MCF 10A (cell line): ENCODE measurements at regions not wholly inside any gene's neighbourhood (a gene's known extent, or its start where the extent isn't known, plus 50 kb on each side); places are given as distances from the start of the nearest gene placed in this dataset.

Experiments used
- BruUV-seq: library from RNA; stranded (reverse); fragments of 400-500 nt; replicated peaks from 2 replicates; lab custom pipeline; 2021; lab: Mats Ljungman, UMichigan
- CTCF ChIA-PET: fragments of 300-600 bp; sonication (Branson Sonifier 250); formaldehyde crosslinking; extraction: SDS; loops from one replicate; lab custom pipeline; 2021; ENCODE audit warnings: antibody characterized with exemption, inconsistent platforms; lab: Yijun Ruan, JAX
- POLR2A ChIA-PET: fragments of 300-600, 350-650 bp; sonication (Branson Sonifier 250); formaldehyde crosslinking; extraction: SDS; loops from one replicate; lab custom pipeline; 2020; ENCODE audit warnings: antibody characterized with exemption, inconsistent platforms; lab: Yijun Ruan, JAX
- DNase-seq: peaks from one replicate; pipeline ENCODE4 v3.0.0-alpha.2; 2018; ENCODE audit not compliant: unreplicated experiment
- H3K27ac Mint-ChIP-seq: one replicate; pipeline ENCODE4 v1.8.0; 2022; ENCODE audit warnings: mild to moderate bottlenecking, low read depth, mixed read lengths; ENCODE audit not compliant: unreplicated experiment
- H3K27me3 Mint-ChIP-seq: one replicate; pipeline ENCODE4 v1.8.0; 2022; ENCODE audit warnings: mixed read lengths; ENCODE audit not compliant: insufficient read depth, unreplicated experiment
- H3K36me3 Mint-ChIP-seq: one replicate; pipeline ENCODE4 v1.8.0; 2022; ENCODE audit warnings: mild to moderate bottlenecking, moderate library complexity, mixed read lengths; ENCODE audit not compliant: insufficient read depth, unreplicated experiment
- H3K4me1 Mint-ChIP-seq: one replicate; pipeline ENCODE4 v1.8.0; 2022; ENCODE audit warnings: mixed read lengths; ENCODE audit not compliant: insufficient read depth, unreplicated experiment
- H3K4me3 Mint-ChIP-seq: one replicate; pipeline ENCODE4 v1.8.0; 2022; ENCODE audit warnings: mild to moderate bottlenecking, moderate library complexity, mixed read lengths; ENCODE audit not compliant: unreplicated experiment
- H3K9me3 Mint-ChIP-seq: one replicate; pipeline ENCODE4 v1.8.0; 2022; ENCODE audit warnings: mixed read lengths; ENCODE audit not compliant: unreplicated experiment
- intact Hi-C: fragments of 100-400 bp; cut with micrococcal nuclease; formaldehyde crosslinking; loops from 2 replicates; pipeline ENCODE4 v1.14.1; 2022
- TF ChIP-seq, protein P1 (sequence below): fragments of 200-600 bp; IDR thresholded peaks from one replicate; pipeline ENCODE4 v1.8.0; 2022; ENCODE audit warnings: antibody characterized with exemption, mild to moderate bottlenecking; ENCODE audit not compliant: unreplicated experiment

DNA sequence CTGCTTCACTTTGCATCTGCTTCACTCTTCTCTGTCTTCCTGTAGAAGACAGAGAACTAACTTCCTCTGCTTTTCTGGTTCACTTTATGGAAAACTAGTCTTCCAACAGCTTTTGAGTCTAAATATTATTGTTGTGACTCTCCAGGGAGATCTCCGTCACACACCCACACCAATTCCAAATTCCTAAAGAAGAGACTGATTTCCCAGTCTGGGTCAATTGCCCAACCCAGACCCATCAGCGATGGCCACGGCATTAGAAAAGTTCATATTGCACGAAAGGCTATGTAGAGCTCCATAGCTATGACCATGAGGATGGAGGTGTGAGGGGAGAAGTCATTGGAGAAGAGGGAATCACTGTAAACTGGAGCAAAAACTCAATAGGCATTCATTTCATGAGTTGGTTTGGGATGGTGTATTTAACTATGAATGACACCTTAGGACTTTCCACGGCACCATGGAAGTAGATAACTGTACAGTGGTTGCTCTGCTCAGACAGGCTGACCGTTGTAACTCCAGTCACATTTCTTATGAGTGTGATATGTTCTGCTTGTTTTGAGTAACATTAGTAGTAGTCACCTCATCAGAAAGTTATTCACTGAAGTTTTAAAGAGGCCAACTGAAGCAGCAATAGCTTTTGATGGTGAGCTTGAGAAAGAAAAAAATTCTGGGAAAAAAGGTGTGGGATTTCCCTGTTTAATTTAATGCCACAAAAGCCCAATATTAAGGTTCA lies 78.1 kb upstream of the MAMDC2 start:
- Mint-ChIP-seq H3K27me3 (no peaks in the 10 kb centered on the region), H3K4me3 (no peak overlapping the region), H3K27ac (no peak overlapping the region), H3K36me3 (no peaks in the 10 kb centered on the region), H3K9me3 (no peaks in the 10 kb centered on the region), H3K4me1 (peaks cover 13% of the 10 kb centered on the region)
- ChIA-PET CTCF (interaction anchor here (0.6 to 21.2 kb wide), 4 partner anchors 17 to 156 kb away, joined by 3 to 684 read pairs (median 3); no protein-coding TSS in a partner anchor), POLR2A (interaction anchor here (1.2 kb wide), 1 partner anchor 10 kb away, joined by 5 read pairs; no protein-coding TSS in a partner anchor)
- no TSS peak for BruUV-seq
- intact Hi-C loops = no loop called here
- DNase-seq = no peak
- TF ChIP-seq, protein P1, sequence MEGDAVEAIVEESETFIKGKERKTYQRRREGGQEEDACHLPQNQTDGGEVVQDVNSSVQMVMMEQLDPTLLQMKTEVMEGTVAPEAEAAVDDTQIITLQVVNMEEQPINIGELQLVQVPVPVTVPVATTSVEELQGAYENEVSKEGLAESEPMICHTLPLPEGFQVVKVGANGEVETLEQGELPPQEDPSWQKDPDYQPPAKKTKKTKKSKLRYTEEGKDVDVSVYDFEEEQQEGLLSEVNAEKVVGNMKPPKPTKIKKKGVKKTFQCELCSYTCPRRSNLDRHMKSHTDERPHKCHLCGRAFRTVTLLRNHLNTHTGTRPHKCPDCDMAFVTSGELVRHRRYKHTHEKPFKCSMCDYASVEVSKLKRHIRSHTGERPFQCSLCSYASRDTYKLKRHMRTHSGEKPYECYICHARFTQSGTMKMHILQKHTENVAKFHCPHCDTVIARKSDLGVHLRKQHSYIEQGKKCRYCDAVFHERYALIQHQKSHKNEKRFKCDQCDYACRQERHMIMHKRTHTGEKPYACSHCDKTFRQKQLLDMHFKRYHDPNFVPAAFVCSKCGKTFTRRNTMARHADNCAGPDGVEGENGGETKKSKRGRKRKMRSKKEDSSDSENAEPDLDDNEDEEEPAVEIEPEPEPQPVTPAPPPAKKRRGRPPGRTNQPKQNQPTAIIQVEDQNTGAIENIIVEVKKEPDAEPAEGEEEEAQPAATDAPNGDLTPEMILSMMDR = no peak

DNA sequence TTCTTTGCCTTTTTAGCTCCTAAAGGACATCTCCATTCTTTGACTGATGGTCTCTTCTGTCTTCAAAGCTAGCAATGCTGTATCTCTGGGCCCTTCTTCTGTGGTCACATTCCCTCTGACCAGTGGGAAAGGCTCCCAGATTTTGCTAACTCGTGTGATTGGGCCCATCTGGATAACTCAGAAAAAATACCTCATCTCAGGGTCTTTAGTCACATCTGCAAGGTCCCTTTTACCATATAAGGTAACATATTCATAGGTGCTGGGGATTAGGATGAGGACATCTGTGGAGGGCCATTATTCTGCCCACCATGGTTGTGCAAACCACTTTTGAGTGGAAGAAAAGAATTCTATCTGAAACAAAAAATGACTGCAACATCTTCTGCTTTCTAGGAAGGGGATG lies 76.3 kb upstream of the MAMDC2 start:
- DNase-seq = no peak
- H3K9me3 Mint-ChIP-seq = no peaks in the 10 kb centered on the region
- H3K4me3 Mint-ChIP-seq = no peak overlapping the region
- ChIA-PET CTCF (interaction anchor here (21.2 kb wide), 1 partner anchor 144 kb away, joined by 684 read pairs; no protein-coding TSS in a partner anchor), POLR2A (no interaction called here)
- peaks cover 6% of the 10 kb centered on the region for H3K4me1 Mint-ChIP-seq
- intact Hi-C loops = no loop called here
- H3K27me3 Mint-ChIP-seq = no peaks in the 10 kb centered on the region
- no peaks in the 10 kb centered on the region for H3K36me3 Mint-ChIP-seq
- TF ChIP-seq, protein P1 = no peak
- no TSS peak for BruUV-seq
- H3K27ac Mint-ChIP-seq = no peak overlapping the region

DNA sequence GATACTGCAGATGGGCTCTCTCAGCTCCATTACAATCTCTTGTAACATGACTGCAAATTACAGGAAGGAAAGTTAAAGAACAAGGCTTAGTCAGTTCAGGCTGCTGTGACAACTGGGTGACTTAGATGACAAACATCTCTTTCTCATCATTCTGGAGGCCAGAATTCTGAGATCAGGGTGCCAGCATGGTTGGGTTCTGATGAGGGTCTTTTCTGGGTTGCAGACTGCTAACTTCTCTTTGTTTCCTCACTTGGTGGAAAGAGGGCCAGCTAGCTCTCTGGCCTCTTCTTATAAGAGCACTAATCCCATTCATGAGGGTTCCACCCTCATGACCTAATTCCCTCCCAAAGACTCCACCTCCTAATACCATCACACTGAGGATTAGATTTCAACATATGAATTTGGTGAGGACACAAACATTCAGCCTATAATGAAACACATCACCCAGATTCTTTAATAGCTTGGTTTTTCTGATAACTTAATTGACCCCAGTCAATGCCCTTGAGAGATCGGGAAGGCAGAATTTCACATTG lies 73.6 kb upstream of the MAMDC2 start:
- no TSS peak for BruUV-seq
- intact Hi-C loops = loop anchor here (10.0 kb wide), 1 partner anchor 75 kb away; the partner anchor contains the start of gene MAMDC2
- no peaks in the 10 kb centered on the region for H3K27me3 Mint-ChIP-seq
- no peaks in the 10 kb centered on the region for H3K36me3 Mint-ChIP-seq
- H3K27ac Mint-ChIP-seq = no peak overlapping the region
- H3K4me3 Mint-ChIP-seq = no peak overlapping the region
- POLR2A ChIA-PET = interaction anchor here (1.5 kb wide), 1 partner anchor 141 kb away, joined by 7 read pairs; no protein-coding TSS in a partner anchor
- DNase-seq = no peak
- H3K9me3 Mint-ChIP-seq = no peaks in the 10 kb centered on the region
- peaks cover 11% of the 10 kb centered on the region for H3K4me1 Mint-ChIP-seq
- CTCF ChIA-PET = interaction anchor here (0.6 to 21.2 kb wide), 14 partner anchors 7 to 637 kb away, joined by 3 to 684 read pairs (median 4); no protein-coding TSS in a partner anchor
- TF ChIP-seq, protein P1 = no peak
